ENCODE measurements at regions not wholly inside any gene's neighbourhood (a gene's known extent, or its start where the extent isn't known, plus 50 kb on each side); places are given as distances from the start of the nearest gene placed in this dataset.
"Not testable (repeated sequence)": the region's sequence is repeated elsewhere in the genome, so short reads cannot be mapped to it uniquely, and the experiment has no call there.

- 93% methylated on average over 21 of the region's 21 CpGs for WGBS
- Histone ChIP-seq H3K27me3 (ENCODE audit: control insufficient read depth in 2 of 2, insufficient read depth in 1 of 2, low read length in 1 of 2) (no peaks in the 10 kb centered on the region), H3K36me3 (ENCODE audit: control insufficient read depth in 2 of 2, insufficient read depth in 2 of 2, low read length in 1 of 2) (no peaks in the 10 kb centered on the region), H3K4me3 (ENCODE audit: low read length in 2 of 2) (no peak overlapping the region), H3K27ac (ENCODE audit: low read depth in 1 of 2, low read length in 1 of 2) (no peak overlapping the region), H3K4me1 (ENCODE audit: control insufficient read depth in 2 of 2, insufficient read depth in 2 of 2, low read length in 2 of 2) (no peaks in the 10 kb centered on the region), H3K9me3 (ENCODE audit: control insufficient read depth in 2 of 2, insufficient read depth in 1 of 2, low read length in 1 of 2) (peaks cover 0 to 13% of the 10 kb centered on the region in 2 donors)
- no peak for DNase-seq (ENCODE audit: low read depth in 6 of 9, low spot score in 9 of 9)
Measured at GRCh38 chr5:98339141-98339848, 434.2 kb upstream of the RGMB start.

- Histone ChIP-seq H3K36me3 (ENCODE audit: control insufficient read depth in 2 of 2, insufficient read depth in 2 of 2, low read length in 1 of 2) (no peaks in the 10 kb centered on the region), H3K27me3 (ENCODE audit: control insufficient read depth in 2 of 2, insufficient read depth in 1 of 2, low read length in 1 of 2) (no peaks in the 10 kb centered on the region), H3K27ac (ENCODE audit: low read depth in 1 of 2, low read length in 1 of 2) (no peak overlapping the region), H3K9me3 (ENCODE audit: control insufficient read depth in 2 of 2, insufficient read depth in 1 of 2, low read length in 1 of 2) (peaks cover 0 to 13% of the 10 kb centered on the region in 2 donors), H3K4me1 (ENCODE audit: control insufficient read depth in 2 of 2, insufficient read depth in 2 of 2, low read length in 2 of 2) (no peaks in the 10 kb centered on the region), H3K4me3 (ENCODE audit: low read length in 2 of 2) (no peak overlapping the region)
- 74% methylated on average over 4 of the region's 4 CpGs for WGBS
- DNase-seq (ENCODE audit: low read depth in 6 of 9, low spot score in 9 of 9): no peak
Measured at GRCh38 chr5:98341038-98342032, 432.1 kb upstream of the RGMB start.

GRCh38 chr5:98342958-98343660, 430.4 kb upstream of the RGMB start:
- not testable (repeated sequence) for H3K4me1 ChIP-seq (ENCODE audit: control insufficient read depth in 2 of 2, insufficient read depth in 2 of 2, low read length in 2 of 2); H3K27ac ChIP-seq (ENCODE audit: low read depth in 1 of 2, low read length in 1 of 2); H3K4me3 ChIP-seq (ENCODE audit: low read length in 2 of 2); H3K27me3 ChIP-seq (ENCODE audit: control insufficient read depth in 2 of 2, insufficient read depth in 1 of 2, low read length in 1 of 2); DNase-seq (ENCODE audit: low read depth in 6 of 9, low spot score in 9 of 9); H3K36me3 ChIP-seq (ENCODE audit: control insufficient read depth in 2 of 2, insufficient read depth in 2 of 2, low read length in 1 of 2)
- 96% methylated on average over 22 of the region's 22 CpGs for WGBS
- H3K9me3 ChIP-seq (ENCODE audit: control insufficient read depth in 2 of 2, insufficient read depth in 1 of 2, low read length in 1 of 2): peaks cover 0 to 13% of the 10 kb centered on the region in 2 donors

GRCh38 chr5:98349251-98349989, 424.0 kb upstream of the RGMB start:
- DNase-seq (ENCODE audit: low read depth in 6 of 9, low spot score in 9 of 9): no peak
- Histone ChIP-seq H3K36me3 (ENCODE audit: control insufficient read depth in 2 of 2, insufficient read depth in 2 of 2, low read length in 1 of 2) (no peaks in the 10 kb centered on the region), H3K4me3 (ENCODE audit: low read length in 2 of 2) (no peak overlapping the region), H3K4me1 (ENCODE audit: control insufficient read depth in 2 of 2, insufficient read depth in 2 of 2, low read length in 2 of 2) (no peaks in the 10 kb centered on the region), H3K27ac (ENCODE audit: low read depth in 1 of 2, low read length in 1 of 2) (no peak overlapping the region), H3K9me3 (ENCODE audit: control insufficient read depth in 2 of 2, insufficient read depth in 1 of 2, low read length in 1 of 2) (peaks cover 0 to 5% of the 10 kb centered on the region in 2 donors), H3K27me3 (ENCODE audit: control insufficient read depth in 2 of 2, insufficient read depth in 1 of 2, low read length in 1 of 2) (no peaks in the 10 kb centered on the region)
- 85% methylated on average over 6 of the region's 6 CpGs for WGBS

- DNase-seq (ENCODE audit: low read depth in 6 of 9, low spot score in 9 of 9): no peak
- WGBS: 92% methylated on average over 1 of the region's 1 CpG
- peaks cover 0 to 5% of the 10 kb centered on the region in 2 donors for H3K9me3 ChIP-seq (ENCODE audit: control insufficient read depth in 2 of 2, insufficient read depth in 1 of 2, low read length in 1 of 2)
- H3K27ac ChIP-seq (ENCODE audit: low read depth in 1 of 2, low read length in 1 of 2): no peak overlapping the region
- H3K27me3 ChIP-seq (ENCODE audit: control insufficient read depth in 2 of 2, insufficient read depth in 1 of 2, low read length in 1 of 2): no peaks in the 10 kb centered on the region
- H3K4me1 ChIP-seq (ENCODE audit: control insufficient read depth in 2 of 2, insufficient read depth in 2 of 2, low read length in 2 of 2): no peaks in the 10 kb centered on the region
- no peak overlapping the region for H3K4me3 ChIP-seq (ENCODE audit: low read length in 2 of 2)
- H3K36me3 ChIP-seq (ENCODE audit: control insufficient read depth in 2 of 2, insufficient read depth in 2 of 2, low read length in 1 of 2): no peaks in the 10 kb centered on the region
Measured at GRCh38 chr5:98349990-98350365, 423.5 kb upstream of the RGMB start.

GRCh38 chr5:98354922-98355321, 418.5 kb upstream of the RGMB start:
- Histone ChIP-seq H3K27ac (ENCODE audit: low read depth in 1 of 2, low read length in 1 of 2) (no peak overlapping the region), H3K4me1 (ENCODE audit: control insufficient read depth in 2 of 2, insufficient read depth in 2 of 2, low read length in 2 of 2) (no peaks in the 10 kb centered on the region), H3K36me3 (ENCODE audit: control insufficient read depth in 2 of 2, insufficient read depth in 2 of 2, low read length in 1 of 2) (no peaks in the 10 kb centered on the region), H3K27me3 (ENCODE audit: control insufficient read depth in 2 of 2, insufficient read depth in 1 of 2, low read length in 1 of 2) (no peaks in the 10 kb centered on the region), H3K9me3 (ENCODE audit: control insufficient read depth in 2 of 2, insufficient read depth in 1 of 2, low read length in 1 of 2) (no peaks in the 10 kb centered on the region), H3K4me3 (ENCODE audit: low read length in 2 of 2) (no peak overlapping the region)
- 71% methylated on average over 2 of the region's 2 CpGs for WGBS
- no peak for DNase-seq (ENCODE audit: low read depth in 6 of 9, low spot score in 9 of 9)

- Histone ChIP-seq H3K27ac (ENCODE audit: low read depth in 1 of 2, low read length in 1 of 2) (no peak overlapping the region), H3K27me3 (ENCODE audit: control insufficient read depth in 2 of 2, insufficient read depth in 1 of 2, low read length in 1 of 2) (no peaks in the 10 kb centered on the region), H3K4me3 (ENCODE audit: low read length in 2 of 2) (no peak overlapping the region), H3K9me3 (ENCODE audit: control insufficient read depth in 2 of 2, insufficient read depth in 1 of 2, low read length in 1 of 2) (peaks cover 0 to 15% of the 10 kb centered on the region in 2 donors), H3K36me3 (ENCODE audit: control insufficient read depth in 2 of 2, insufficient read depth in 2 of 2, low read length in 1 of 2) (no peaks in the 10 kb centered on the region), H3K4me1 (ENCODE audit: control insufficient read depth in 2 of 2, insufficient read depth in 2 of 2, low read length in 2 of 2) (no peaks in the 10 kb centered on the region)
- DNase-seq (ENCODE audit: low read depth in 6 of 9, low spot score in 9 of 9): no peak
- WGBS: 94% methylated on average over 4 of the region's 4 CpGs
Measured at GRCh38 chr5:98360548-98360947, 412.9 kb upstream of the RGMB start.

- no peak for DNase-seq (ENCODE audit: low read depth in 6 of 9, low spot score in 9 of 9)
- no peaks in the 10 kb centered on the region for H3K36me3 ChIP-seq (ENCODE audit: control insufficient read depth in 2 of 2, insufficient read depth in 2 of 2, low read length in 1 of 2)
- 94% methylated on average over 5 of the region's 5 CpGs for WGBS
- no peak overlapping the region for H3K4me3 ChIP-seq (ENCODE audit: low read length in 2 of 2)
- H3K9me3 ChIP-seq (ENCODE audit: control insufficient read depth in 2 of 2, insufficient read depth in 1 of 2, low read length in 1 of 2): peaks cover 0 to 15% of the 10 kb centered on the region in 2 donors
- H3K4me1 ChIP-seq (ENCODE audit: control insufficient read depth in 2 of 2, insufficient read depth in 2 of 2, low read length in 2 of 2): no peaks in the 10 kb centered on the region
- H3K27me3 ChIP-seq (ENCODE audit: control insufficient read depth in 2 of 2, insufficient read depth in 1 of 2, low read length in 1 of 2): no peaks in the 10 kb centered on the region
- no peak overlapping the region for H3K27ac ChIP-seq (ENCODE audit: low read depth in 1 of 2, low read length in 1 of 2)
Measured at GRCh38 chr5:98363157-98363556, 410.3 kb upstream of the RGMB start.

Data from thymus (tissue), 11 donors.